IPS-18a (cell line): ENCODE measurements at regions not wholly inside any gene's neighbourhood (a gene's known extent, or its start where the extent isn't known, plus 50 kb on each side); places are given as distances from the start of the nearest gene placed in this dataset.
"Not testable (repeated sequence)": the region's sequence is repeated elsewhere in the genome, so short reads cannot be mapped to it uniquely, and the experiment has no call there.

ENCODE experiments used
- H3K27ac ChIP-seq: one replicate; pipeline ENCODE4 v1.5.1; 2013; ENCODE audit warnings: low read length
- H3K27me3 ChIP-seq: one replicate; pipeline ENCODE4 v1.6.1; 2013; ENCODE audit warnings: mild to moderate bottlenecking, low read length; ENCODE audit not compliant: control insufficient read depth, insufficient read depth
- H3K36me3 ChIP-seq: one replicate; pipeline ENCODE4 v1.6.1; 2013; ENCODE audit warnings: low read depth, low read length; ENCODE audit not compliant: control insufficient read depth
- H3K4me1 ChIP-seq: one replicate; pipeline ENCODE4 v1.6.1; 2013; ENCODE audit warnings: low read depth, low read length; ENCODE audit not compliant: control insufficient read depth
- H3K4me3 ChIP-seq: one replicate; pipeline ENCODE4 v1.5.1; 2013; ENCODE audit warnings: low read length
- H3K9ac ChIP-seq: one replicate; pipeline ENCODE4 v1.6.1; 2013; ENCODE audit warnings: mild to moderate bottlenecking, low read length, moderate library complexity
- H3K9me3 ChIP-seq: one replicate; pipeline ENCODE4 v1.6.1; 2013; ENCODE audit warnings: low read depth, low read length; ENCODE audit not compliant: control insufficient read depth

- Histone ChIP-seq H3K4me3 (no peak overlapping the region), H3K36me3 (no peaks in the 10 kb centered on the region), H3K27me3 (no peaks in the 10 kb centered on the region), H3K27ac (no peak overlapping the region), H3K9me3 (no peaks in the 10 kb centered on the region), H3K4me1 (peaks cover 6% of the 10 kb centered on the region), H3K9ac (no peak overlapping the region)
These were observed 243.1 kb downstream of the FBXO4 start for GRCh38 chr5:42168091-42168670.

GRCh38 chr5:42176118-42176517, 247.1 kb upstream of the GHR start:
- H3K9me3 ChIP-seq: peaks cover 14% of the 10 kb centered on the region
- H3K27me3 ChIP-seq, H3K4me3 ChIP-seq, H3K27ac ChIP-seq, H3K9ac ChIP-seq, H3K4me1 ChIP-seq, H3K36me3 ChIP-seq: not testable (repeated sequence)

- not testable (repeated sequence) for H3K9ac ChIP-seq, H3K27me3 ChIP-seq, H3K4me1 ChIP-seq, H3K27ac ChIP-seq, H3K4me3 ChIP-seq, H3K36me3 ChIP-seq
- peaks cover 14% of the 10 kb centered on the region for H3K9me3 ChIP-seq
These were observed 243.4 kb upstream of the GHR start for GRCh38 chr5:42179843-42180242.

- no peaks in the 10 kb centered on the region for H3K4me1 ChIP-seq
- H3K4me3 ChIP-seq: no peak overlapping the region
- no peak overlapping the region for H3K9ac ChIP-seq
- H3K9me3 ChIP-seq: no peaks in the 10 kb centered on the region
- no peaks in the 10 kb centered on the region for H3K27me3 ChIP-seq
- no peaks in the 10 kb centered on the region for H3K36me3 ChIP-seq
- H3K27ac ChIP-seq: no peak overlapping the region
These were observed 206.3 kb upstream of the GHR start for GRCh38 chr5:42216904-42217303.

- H3K4me1 ChIP-seq: no peaks in the 10 kb centered on the region
These were observed 205.4 kb upstream of the GHR start for GRCh38 chr5:42217791-42218190.

GRCh38 chr5:42225009-42225408, 198.2 kb upstream of the GHR start:
- Histone ChIP-seq H3K9me3 (no peaks in the 10 kb centered on the region), H3K4me1 (peaks cover 13% of the 10 kb centered on the region), H3K36me3 (no peaks in the 10 kb centered on the region), H3K27me3 (no peaks in the 10 kb centered on the region), H3K9ac (no peak overlapping the region), H3K4me3 (no peak overlapping the region), H3K27ac (no peak overlapping the region)

More at GRCh38 chr5:42217791-42218190, 205.4 kb upstream of the GHR start:
- Histone ChIP-seq H3K27ac (no peak overlapping the region), H3K4me3 (no peak overlapping the region), H3K36me3 (no peaks in the 10 kb centered on the region), H3K27me3 (no peaks in the 10 kb centered on the region), H3K9me3 (no peaks in the 10 kb centered on the region), H3K9ac (no peak overlapping the region)

- no peaks in the 10 kb centered on the region for H3K9me3 ChIP-seq
- H3K27ac ChIP-seq: no peak overlapping the region
- H3K9ac ChIP-seq: no peak overlapping the region
These were observed 195.0 kb upstream of the GHR start for GRCh38 chr5:42228279-42228678.

GRCh38 chr5:42230839-42231238, 192.4 kb upstream of the GHR start:
- H3K27me3 ChIP-seq: no peaks in the 10 kb centered on the region
- no peak overlapping the region for H3K4me3 ChIP-seq
- peaks cover 5% of the 10 kb centered on the region for H3K4me1 ChIP-seq
- H3K9me3 ChIP-seq: no peaks in the 10 kb centered on the region
- H3K9ac ChIP-seq: no peak overlapping the region
- H3K27ac ChIP-seq: no peak overlapping the region
- no peaks in the 10 kb centered on the region for H3K36me3 ChIP-seq

More at GRCh38 chr5:42228279-42228678, 195.0 kb upstream of the GHR start:
- Histone ChIP-seq H3K4me3 (no peak overlapping the region), H3K4me1 (peaks cover 13% of the 10 kb centered on the region), H3K27me3 (no peaks in the 10 kb centered on the region), H3K36me3 (no peaks in the 10 kb centered on the region)

GRCh38 chr5:42235241-42235640, 188.0 kb upstream of the GHR start:
- Histone ChIP-seq H3K9ac (no peak overlapping the region), H3K27me3 (no peaks in the 10 kb centered on the region), H3K4me1 (no peaks in the 10 kb centered on the region), H3K27ac (no peak overlapping the region), H3K4me3 (no peak overlapping the region), H3K36me3 (no peaks in the 10 kb centered on the region), H3K9me3 (no peaks in the 10 kb centered on the region)

- H3K27me3 ChIP-seq: no peaks in the 10 kb centered on the region
- H3K27ac ChIP-seq: no peak overlapping the region
- no peaks in the 10 kb centered on the region for H3K4me1 ChIP-seq
- no peak overlapping the region for H3K9ac ChIP-seq
- no peaks in the 10 kb centered on the region for H3K9me3 ChIP-seq
- H3K4me3 ChIP-seq: no peak overlapping the region
- no peaks in the 10 kb centered on the region for H3K36me3 ChIP-seq
These were observed 187.4 kb upstream of the GHR start for GRCh38 chr5:42235837-42236236.

GRCh38 chr5:42241636-42242035, 181.6 kb upstream of the GHR start:
- H3K4me3 ChIP-seq: no peak overlapping the region
- no peak overlapping the region for H3K9ac ChIP-seq
- H3K27ac ChIP-seq: no peak overlapping the region
- H3K4me1 ChIP-seq: no peaks in the 10 kb centered on the region
- H3K9me3 ChIP-seq: no peaks in the 10 kb centered on the region
- H3K36me3 ChIP-seq: no peaks in the 10 kb centered on the region
- H3K27me3 ChIP-seq: no peaks in the 10 kb centered on the region

GRCh38 chr5:42242210-42242609, 181.0 kb upstream of the GHR start:
- Histone ChIP-seq H3K36me3 (no peaks in the 10 kb centered on the region), H3K27ac (no peak overlapping the region), H3K27me3 (no peaks in the 10 kb centered on the region), H3K9ac (no peak overlapping the region), H3K9me3 (no peaks in the 10 kb centered on the region), H3K4me3 (no peak overlapping the region), H3K4me1 (no peaks in the 10 kb centered on the region)
